Tibial nerve (tissue), 3 donors: ENCODE measurements at regions not wholly inside any gene's neighbourhood (a gene's known extent, or its start where the extent isn't known, plus 50 kb on each side); places are given as distances from the start of the nearest gene placed in this dataset.

Experiments used
- POLR2A ChIP-seq, 2 donors: fragments of 450-650 bp; IDR thresholded peaks; one replicate each; pipeline ENCODE4 v1.6.1; 2017; ENCODE audit warnings: antibody characterized with exemption in 2 of 2, mild to moderate bottlenecking in 2 of 2, moderate library complexity in 2 of 2
- TF ChIP-seq, protein P1 (sequence below), 5 experiments: fragments of 200-600 bp in 3 of 5; fragments of 450-650 bp in 2 of 5; sonication (generic) in 3 of 5; IDR thresholded peaks; one replicate each; pipeline ENCODE4 v1.5.1; 2016 to 2019; ENCODE audit warnings: antibody characterized with exemption in 5 of 5, mild to moderate bottlenecking in 3 of 5, moderate library complexity in 2 of 5

DNA sequence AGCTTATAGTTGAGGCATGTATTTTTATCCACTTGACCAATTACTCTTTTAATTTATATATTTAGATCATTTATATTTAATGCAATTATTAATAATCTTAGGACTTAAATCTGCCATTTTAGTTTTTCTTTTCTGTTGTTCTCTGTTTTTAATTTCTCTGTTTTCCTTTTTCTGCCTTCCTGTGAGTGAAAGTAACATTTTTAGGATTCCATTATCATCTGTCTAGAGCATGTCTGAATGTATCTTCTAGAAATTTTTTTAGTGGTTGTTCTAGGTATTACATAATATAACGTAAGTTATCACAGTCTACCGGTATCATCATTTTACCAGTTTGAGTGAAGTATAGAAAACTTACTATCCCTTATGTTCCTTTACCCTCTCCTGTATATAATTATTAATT, 197.3 kb downstream of the UNC5CL start:
- TF ChIP-seq, protein P1, sequence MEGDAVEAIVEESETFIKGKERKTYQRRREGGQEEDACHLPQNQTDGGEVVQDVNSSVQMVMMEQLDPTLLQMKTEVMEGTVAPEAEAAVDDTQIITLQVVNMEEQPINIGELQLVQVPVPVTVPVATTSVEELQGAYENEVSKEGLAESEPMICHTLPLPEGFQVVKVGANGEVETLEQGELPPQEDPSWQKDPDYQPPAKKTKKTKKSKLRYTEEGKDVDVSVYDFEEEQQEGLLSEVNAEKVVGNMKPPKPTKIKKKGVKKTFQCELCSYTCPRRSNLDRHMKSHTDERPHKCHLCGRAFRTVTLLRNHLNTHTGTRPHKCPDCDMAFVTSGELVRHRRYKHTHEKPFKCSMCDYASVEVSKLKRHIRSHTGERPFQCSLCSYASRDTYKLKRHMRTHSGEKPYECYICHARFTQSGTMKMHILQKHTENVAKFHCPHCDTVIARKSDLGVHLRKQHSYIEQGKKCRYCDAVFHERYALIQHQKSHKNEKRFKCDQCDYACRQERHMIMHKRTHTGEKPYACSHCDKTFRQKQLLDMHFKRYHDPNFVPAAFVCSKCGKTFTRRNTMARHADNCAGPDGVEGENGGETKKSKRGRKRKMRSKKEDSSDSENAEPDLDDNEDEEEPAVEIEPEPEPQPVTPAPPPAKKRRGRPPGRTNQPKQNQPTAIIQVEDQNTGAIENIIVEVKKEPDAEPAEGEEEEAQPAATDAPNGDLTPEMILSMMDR (IDR thresholded peaks at IDR 0.05), result no peak
- TF ChIP-seq POLR2A (IDR thresholded peaks at IDR 0.05), result no peak
